CD4-positive, alpha-beta T cell treated with Interleukin-12 subunit alpha and Interleukin-12 subunit beta, for 1 hour (primary cell): ENCODE measurements at regions not wholly inside any gene's neighbourhood (a gene's known extent, or its start where the extent isn't known, plus 50 kb on each side); places are given as distances from the start of the nearest gene placed in this dataset.
"Not testable (repeated sequence)": the region's sequence is repeated elsewhere in the genome, so short reads cannot be mapped to it uniquely, and the experiment has no call there.

Source experiments
- DNase-seq: peaks from one replicate; pipeline ENCODE4 v3.0.0-alpha.2; 2020

DNA sequence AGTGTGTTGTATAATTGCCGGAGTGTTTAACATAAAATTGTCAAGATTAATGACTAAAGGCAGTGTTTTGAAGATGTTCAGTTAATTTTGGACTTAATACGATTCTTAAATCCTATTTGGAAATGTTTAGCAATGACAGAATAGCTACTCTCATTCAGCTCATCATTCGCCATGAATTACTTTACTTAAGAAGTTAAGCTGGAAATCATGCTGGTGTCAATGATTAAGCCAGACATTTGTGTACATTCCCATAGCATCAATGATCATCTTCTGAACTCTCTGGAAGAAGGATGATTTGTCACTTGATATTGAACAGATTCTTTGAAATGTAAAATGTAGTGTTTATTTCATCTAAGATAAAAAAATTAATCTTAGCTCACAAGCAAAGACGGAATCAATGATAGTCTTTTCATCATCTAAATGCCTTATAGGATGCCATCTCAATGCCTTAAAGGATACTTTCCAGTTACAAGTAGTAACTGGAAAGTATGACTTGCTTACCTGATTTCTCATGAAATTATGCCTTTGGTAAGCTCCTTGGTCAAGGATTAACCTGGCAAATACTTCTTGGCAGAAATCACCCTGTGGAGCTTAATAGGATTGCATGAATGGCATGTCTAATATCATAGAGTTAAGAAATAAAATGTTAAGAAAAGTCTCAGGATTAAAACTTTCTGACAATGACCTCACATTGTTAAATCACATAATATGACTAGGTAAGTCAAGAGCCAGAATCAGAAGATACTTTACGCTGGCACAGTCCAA is 515.5 kb upstream of the AGA start:
- no peak for DNase-seq

DNA sequence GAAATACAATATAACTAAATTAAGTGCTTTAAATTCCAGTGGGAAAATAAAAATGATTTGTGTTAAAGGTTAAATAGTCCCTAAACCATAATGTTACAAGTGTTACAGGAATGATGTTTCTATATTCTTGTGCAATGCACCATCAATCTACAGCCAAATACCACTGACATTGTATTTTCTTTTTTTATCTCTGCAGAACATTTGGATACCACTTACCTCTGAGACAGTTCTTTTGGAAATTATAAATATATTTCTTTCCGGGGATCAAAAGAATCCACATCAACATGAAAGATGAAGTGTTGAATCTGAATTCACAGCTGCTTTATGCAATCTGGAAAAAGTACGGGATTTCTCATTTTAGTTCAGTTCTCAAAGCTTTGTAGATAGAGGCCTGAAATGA is 518.3 kb upstream of the AGA start:
- DNase-seq, result no peak

DNA sequence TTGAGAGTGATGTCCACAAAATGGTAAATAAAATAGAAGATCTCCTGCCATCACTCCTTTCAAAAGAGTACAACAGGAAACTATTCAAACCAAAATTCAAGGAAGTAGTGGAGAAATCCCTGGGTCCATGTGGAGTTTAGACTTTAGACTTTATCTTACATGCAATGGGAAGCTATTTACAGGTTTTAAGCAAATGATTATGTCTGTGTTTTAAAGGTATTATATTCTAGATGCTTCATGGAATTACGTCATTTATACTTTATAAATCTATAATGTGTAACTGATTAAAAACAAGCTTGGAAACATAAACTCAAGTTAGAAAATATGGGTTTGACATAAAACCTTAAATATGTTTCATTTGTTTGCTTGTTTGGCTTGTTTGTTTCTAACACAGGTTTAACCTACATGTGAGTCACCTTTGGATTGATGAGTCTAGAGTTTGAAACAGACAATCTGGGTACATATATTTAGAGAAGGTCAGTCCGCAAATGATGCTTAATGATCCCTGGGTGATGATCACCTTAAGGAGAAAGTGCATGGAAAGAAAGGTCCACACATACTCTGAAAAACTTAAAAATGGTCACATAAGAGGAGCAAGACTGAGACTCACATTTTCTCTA is 519.6 kb upstream of the AGA start:
- DNase-seq, result no peak

DNA sequence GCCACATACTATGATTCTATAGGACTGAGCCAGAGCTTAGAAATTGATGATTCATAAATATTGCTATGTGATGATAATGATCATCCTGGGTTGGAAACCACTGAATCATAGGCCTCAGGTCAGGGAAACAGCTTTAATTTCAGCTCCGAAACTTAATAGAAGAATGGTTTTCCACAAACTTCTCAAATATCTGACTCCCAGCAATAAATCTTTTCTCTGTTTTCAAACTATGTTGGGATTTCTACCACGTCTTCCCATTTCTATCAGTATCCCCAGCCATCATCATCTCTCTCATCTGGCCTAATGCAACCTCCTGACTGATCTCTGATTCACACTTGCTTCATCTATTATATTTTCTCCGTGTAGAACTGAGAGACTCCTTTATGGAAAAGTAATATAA is 521.8 kb upstream of the AGA start:
- no peak for DNase-seq

DNA sequence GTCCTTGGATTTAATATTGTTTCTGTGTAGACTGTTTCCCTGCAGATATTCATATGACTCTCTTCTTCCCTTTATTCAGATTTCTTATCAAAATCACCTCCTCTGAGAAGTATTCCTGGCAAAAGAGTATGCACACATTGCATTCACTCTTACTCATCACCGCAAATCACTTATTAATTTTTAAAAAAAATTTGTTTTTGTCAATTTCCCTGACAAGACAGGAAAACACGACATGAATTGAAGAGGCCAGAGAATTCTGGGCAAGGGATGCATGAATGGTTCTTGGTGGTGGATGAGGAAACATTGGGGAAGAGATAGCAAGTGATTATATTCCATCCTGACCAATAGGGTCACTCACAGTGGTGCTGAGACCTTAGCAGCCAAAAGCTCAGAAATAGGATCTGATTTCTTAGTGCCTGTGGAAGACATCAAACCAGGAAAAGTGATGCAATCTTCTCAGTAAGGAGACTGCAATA is 522.5 kb upstream of the AGA start:
- DNase-seq, result no peak

DNA sequence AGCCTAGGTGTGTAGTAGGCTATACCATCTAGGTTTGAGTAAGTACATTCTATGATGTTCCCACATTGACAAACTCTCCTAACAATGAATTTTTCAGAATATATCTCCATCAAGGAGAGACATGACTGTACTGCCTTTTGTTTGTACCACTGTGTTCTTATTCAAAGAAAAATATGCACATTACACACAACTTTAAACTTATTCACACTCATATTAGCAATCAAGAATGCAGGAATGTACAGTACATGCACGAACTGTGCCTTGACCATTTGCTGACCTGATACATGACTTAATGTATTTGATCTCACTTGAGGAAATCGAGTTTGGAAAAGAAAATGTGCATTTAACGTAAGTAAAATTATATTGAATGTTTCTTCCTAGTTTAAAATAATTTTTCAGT is 525.1 kb upstream of the AGA start:
- no peak for DNase-seq

DNA sequence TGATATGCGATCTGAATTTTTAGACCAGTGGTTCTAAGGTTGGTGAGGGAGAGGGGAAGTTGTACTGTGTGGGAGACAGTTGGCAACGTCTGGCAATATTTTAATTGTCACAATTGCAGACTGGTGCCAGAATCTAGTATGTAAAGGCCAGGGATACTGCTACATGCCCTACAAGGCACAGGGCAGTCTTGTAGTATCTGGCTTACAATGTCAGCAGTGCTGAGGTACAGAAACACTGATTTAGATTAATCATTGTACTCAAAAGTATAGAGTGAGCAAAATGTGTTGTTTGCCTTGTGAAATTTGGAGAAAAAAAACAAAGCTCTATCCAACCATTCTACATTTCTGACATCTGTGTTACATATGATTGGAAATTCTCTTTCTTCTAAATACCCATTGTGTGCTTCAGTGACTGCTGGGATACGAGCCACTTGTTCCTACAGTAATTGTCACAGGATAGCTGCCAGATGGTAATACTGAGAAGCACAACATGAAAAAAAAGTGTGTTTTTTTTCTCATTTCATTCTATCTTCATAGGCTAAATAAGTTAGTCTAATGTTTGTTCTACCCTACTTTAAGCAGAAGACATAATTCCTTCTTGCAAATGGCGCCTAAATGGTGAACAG is 526.7 kb upstream of the AGA start:
- DNase-seq, result no peak

DNA sequence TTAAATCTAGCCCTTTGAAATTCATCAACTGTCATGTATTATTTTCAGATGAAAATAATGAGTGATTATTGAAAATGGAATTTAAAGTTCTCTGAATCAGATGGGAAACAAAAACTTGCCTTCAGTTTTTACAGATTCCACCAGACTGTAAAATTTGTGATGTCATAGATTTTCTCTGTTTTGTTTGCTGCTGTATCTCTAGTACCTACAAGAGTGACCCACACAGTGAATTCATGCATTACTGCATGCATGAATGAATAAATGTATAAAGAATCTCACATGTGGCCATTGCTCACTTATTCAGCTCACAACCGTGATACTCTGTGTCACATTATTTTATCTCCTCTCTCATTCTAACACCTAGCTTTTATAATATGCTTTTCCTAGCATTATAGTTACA is 532.2 kb upstream of the AGA start:
- no peak for DNase-seq

DNA sequence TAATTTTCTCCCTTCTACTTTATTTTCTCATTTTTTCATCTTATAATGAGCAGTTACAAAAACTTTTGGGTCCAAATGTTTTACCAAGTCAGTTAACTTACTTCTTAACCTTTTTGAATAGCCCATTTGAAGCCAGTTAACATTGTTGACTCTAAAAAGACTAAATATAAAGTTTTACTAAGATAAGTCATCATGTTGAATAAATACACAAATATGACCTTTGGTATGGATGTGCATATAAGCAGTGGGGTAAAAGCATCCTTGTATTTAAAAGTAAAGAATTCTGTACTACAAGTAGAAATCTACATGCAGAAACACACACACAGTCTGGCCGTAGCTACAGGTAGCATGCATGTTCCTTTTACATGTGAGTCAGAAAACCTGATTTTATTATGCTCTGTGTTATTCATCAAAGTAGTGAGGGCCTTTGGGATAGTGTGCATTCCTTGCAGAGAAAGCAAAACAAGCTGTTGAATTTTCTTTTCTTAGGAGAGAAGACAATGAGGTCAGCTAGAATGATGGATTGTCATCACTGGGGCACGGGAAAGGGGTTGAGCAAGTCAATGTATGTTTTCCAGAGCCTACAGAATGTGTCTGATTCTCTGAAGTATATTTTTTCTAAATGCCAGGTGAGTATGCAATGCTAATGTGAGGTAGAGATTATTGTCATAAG is 533.2 kb upstream of the AGA start:
- no peak for DNase-seq

DNA sequence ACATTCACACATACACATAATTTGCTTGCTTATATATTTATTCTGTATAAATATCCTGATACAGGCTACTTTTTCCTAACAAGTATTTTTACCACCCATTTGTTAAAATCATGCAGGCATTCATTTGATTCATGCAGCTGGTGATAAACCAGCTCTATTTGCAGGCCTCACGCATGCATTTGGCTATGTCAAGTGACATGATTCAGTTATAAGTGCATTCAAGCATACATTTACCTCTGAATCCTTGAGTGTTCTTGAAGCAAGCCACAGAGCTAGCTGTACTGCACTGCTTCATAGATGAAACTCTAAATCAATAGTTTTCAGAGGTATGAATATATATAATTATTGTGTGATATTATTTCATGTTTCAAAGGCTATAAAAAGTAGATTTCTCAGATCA is 544.0 kb upstream of the AGA start:
- no peak for DNase-seq

DNA sequence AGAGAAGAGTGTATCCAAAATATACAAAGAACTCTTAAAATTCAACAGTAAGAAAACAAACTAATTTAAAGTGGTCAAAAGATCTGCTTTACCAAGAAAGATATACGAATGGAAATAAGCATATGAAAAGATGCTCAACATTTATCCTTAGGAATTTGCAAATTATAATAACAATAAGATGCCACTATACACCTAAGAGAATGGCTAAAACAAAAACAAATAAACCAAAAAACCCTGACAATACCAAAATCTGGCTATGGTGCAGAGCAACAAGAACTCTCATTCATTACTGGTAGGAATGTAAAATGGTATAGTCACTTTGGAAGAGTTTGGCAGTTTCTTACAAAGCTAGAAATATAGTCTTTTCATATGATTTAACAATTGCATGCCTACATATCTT is 545.7 kb upstream of the AGA start:
- DNase-seq, result no peak

DNA sequence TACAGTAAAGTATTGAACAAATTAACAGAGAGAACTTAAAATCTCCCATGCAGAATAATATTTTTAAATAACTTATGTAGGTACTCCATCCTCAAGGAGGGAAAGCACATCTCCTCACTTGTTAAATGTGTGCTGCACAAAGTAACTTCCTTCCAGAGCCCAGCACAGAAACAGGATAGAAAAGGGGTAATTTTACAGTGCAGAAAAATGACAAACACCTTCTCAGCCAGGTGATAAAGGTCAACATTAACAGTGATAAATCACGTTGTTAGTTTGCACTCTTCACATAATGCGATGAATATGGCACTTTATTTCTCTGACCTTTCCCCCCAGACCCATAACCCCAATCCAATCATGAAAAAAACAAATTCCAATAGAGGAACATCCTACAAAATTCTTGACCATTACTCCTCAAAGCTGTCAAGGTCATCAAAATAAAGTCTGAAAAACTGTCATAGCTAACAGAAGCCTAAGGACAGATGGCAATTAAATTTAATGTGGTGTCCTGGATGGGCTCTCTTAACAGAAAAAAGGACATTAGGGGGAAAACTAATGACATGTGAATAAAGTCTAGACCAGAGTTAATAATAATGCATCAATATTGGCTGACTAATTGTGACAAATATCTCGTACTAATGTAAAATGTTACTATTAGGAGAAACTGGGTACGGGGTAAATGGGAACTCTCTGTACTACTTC is 547.4 kb upstream of the AGA start:
- DNase-seq, result no peak

DNA sequence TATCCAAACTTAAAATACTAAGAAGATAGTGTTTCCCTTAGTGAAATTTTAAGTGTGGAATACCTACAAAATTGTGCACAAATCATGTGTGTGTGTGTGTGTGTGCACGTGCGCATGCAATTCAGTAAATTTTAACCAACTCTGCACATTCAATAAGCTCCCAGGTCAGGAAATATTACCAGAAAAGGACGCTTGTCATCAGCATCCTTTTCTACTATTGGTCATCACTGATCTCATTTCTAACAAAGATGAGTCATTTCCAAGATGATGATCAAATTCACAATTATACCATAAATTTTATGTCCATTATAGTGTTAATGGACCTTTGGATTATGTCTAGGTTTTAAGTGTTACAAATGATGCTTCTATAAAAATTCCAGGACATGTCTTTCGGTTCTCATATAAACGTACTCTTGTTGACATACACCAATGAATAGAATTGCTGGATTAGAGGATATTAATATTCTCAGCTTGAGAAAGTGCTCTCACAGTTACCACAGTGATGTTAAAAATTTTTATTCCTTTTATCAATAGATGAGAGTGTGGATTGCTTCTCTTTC is 560.9 kb upstream of the AGA start:
- no peak for DNase-seq

DNA sequence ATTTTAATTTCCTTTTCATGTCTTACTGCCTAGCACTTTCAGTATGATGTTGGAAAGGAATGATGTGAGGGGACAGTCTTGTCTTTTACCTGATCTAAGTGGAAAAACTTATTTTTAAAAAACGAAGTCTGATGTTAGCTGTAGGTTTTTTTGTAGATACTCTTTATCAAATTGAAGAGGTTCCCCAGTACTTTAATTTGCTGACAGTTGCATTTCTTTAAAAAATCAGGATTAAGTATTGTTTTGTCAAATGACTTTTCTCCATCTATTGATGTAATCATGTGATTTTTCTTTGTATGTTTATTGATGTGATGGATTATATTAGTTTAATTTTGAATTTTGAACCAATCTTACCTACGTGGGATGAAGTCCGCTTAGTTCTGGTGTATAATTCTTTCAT is 568.4 kb upstream of the AGA start:
- DNase-seq, result no peak

DNA sequence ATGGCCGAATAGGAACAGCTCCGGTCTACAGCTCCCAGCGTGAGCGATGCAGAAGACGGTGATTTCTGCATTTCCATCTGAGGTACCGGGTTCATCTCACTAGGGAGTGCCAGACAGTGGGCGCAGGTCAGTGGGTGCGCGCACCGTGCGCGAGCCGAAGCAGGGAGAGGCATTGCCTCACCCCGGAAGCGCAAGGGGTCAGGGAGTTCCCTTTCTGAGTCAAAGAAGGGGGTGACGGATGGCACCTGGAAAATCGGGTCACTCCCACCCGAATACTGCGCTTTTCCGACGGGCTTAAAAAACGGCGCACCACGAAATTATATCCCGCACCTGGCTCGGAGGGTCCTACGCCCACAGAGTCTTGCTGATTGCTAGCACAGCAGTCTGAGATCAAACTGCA is 572.8 kb upstream of the AGA start:
- DNase-seq, result not testable (repeated sequence)

DNA sequence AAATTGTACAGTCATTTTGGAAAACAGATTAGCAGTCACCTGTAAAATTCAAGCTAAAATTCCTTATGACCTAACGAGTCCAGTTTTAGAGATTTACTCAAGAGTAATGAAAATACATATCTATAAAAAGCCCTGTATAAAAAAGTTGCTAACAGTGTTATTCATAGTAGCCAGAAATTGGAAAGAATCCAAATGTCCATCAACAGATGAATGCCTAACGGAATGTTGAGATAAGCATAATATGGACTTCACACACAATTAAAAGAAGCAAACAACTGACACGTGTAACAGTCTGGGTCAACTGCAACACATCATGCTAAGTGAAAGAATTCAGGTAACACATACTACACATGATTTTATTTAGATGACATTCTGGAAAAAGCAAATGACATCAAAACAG is 584.8 kb upstream of the AGA start:
- no peak for DNase-seq

DNA sequence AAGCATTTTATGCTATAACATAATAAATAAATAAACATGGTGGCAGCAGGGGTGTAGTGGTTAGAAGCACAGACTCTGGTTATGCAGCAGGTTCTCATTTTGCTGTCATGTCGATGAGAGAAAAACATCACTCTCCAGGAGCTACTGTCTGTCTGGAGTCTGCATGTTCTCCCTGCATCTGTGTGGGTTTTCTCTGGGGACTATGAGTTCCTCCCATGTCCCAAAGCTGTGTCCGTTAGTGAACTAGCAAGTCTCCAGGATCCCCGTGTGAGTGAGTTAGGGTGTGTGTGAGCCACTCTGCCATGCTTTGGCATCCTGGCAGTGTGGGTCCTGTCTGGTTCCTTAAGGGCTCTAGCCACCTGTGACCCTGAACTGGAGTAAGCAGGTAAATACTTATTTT is 585.6 kb upstream of the AGA start:
- no peak for DNase-seq

DNA sequence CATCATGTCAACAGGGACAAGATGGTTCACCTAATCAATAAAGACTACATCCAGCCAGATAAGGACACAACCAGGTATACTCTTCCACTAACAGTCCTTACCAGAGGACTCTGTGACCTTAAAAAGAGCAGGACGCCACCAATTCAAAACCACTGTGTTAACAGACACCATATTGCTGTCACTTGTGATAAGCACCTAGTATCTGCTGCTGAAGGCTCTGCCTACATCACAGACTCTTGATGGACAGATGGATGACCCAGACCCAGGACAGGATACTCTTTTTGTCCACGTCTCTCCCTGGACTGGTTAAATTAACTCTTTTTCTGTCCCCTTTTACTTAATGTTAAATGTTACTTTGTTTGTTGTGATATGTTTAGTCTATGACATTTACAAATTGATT is 586.2 kb upstream of the AGA start:
- DNase-seq, result no peak

DNA sequence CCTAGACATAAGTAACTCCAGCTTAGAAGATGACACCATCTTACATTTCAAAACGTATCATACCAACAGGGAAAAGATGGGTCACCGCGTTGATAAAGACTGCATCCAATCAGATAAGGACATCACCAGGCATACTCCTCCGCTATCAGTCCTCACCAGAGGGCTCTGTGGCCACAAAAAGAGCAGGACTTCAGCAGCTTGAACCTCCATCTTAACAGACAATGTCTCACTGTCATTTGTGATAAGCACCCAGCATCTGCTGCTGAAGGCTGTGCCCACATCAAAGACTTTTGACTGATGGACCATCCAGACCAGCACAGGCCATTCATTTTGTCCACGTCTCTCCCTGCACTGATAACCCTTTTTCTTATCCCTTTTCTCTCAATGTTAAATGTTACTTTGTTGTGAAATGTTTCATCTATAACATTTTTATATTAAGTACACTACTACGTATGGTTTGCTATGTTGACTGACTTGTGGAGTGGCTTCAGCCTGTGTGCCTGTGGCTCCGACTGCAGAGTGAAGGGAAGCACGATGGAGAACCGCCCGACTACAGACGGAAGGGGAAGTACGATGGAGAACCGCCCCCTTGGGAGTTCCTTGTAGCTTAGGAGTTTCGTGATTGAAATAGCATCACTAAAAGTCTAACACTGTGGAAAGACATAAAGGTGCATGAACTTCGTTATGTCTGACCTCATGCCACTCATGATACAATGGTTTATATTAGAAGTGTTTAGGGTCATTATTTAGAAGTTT is 595.4 kb upstream of the AGA start:
- DNase-seq, result no peak

DNA sequence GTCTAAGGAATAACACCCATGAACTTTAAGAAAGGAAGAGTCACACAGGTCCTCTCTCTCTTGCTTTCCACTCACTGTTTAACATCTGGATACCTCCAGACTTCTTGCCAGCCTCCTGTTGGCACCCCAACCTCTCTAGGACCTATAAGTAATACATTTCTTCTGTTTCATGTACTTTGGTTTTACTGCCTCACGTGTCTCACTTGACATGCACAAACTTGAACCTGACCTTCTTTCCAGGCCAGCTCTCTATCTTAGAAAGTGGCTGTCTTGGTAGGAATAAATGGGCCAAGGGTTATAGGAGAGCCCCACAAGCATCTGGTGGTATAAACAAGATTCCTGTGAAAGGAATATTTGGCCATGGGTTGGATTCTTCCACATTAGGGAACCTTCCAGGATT is 614.8 kb upstream of the AGA start:
- DNase-seq, result no peak

DNA sequence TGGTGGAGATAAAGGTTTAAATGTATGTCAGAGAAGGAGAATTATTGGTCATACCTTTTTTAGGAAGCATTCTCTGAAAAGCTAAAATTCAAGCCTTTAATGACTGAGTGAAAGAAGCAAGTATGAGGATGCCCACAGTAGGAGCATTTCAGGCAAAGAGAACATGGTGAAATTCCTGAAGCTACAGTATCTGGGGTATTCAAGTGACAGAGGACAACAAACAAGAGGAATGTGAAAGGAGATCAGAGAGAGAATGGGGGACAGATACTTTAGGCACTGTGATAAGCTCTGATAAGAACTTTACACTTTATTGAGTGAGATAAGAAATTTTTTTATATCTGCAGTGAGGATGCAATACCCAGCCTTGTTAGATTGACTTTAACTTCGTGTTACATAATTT is 621.3 kb upstream of the AGA start:
- DNase-seq, result no peak

DNA sequence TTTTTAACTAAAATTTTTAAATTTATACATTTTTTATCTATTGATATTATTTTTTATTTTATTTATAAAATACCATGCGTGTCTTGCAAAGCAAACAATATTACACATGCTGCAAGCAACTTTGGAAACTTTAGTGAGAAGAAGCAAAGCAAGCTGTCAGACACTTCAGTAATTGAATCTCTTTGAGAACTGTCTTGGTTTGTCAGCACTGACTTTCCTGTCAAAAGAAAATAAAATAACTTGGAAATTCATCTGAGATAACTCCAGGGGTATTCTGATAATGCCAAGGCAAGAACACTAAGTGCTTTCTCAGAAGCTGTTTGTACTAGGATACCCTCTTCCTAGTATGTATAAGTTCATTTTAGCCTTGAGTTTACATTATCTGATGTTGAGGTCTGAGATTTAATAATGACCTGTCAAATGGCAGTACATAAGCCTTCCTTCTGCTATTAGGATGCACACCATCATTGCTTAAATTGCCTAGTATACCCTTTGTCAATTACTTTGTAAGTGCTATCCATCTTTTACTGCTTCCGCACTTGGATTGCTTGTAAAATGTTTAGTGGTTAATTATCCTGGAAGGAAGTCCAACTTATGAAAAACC is 624.2 kb upstream of the AGA start:
- no peak for DNase-seq
